Activated CD8-positive, alpha-beta memory T cell treated with anti-CD3 and anti-CD28 coated beads, Interleukin-2, amount 50 U/mL, for 48 hours (primary cell): ENCODE measurements at regions not wholly inside any gene's neighbourhood (a gene's known extent, or its start where the extent isn't known, plus 50 kb on each side); places are given as distances from the start of the nearest gene placed in this dataset.

Source experiments
- DNase-seq: peaks from one replicate; pipeline ENCODE4 v3.0.0-alpha.2; 2020

- no peak for DNase-seq
These were observed 469.2 kb upstream of the TNP1 start for GRCh38 chr2:217329023-217329431.

GRCh38 chr2:217328622-217328978, 468.7 kb upstream of the TNP1 start:
- DNase-seq = no peak

GRCh38 chr2:217327953-217328621, 468.2 kb upstream of the TNP1 start:
- DNase-seq = no peak

- DNase-seq = no peak
These were observed 466.6 kb upstream of the TNP1 start for GRCh38 chr2:217326238-217327022.

GRCh38 chr2:217325816-217326215, 466.0 kb upstream of the TNP1 start:
- DNase-seq = no peak

GRCh38 chr2:217325251-217325650, 465.4 kb upstream of the TNP1 start:
- DNase-seq = no peak

- no peak for DNase-seq
These were observed 456.9 kb upstream of the TNP1 start for GRCh38 chr2:217316743-217317142.

GRCh38 chr2:217314021-217314460, 454.2 kb upstream of the TNP1 start:
- no peak for DNase-seq

GRCh38 chr2:217313386-217313785, 453.5 kb upstream of the TNP1 start:
- no peak for DNase-seq

- no peak for DNase-seq
These were observed 449.2 kb upstream of the TNP1 start for GRCh38 chr2:217309056-217309455.

GRCh38 chr2:217307023-217307422, 447.2 kb upstream of the TNP1 start:
- DNase-seq = no peak

GRCh38 chr2:217305882-217306281, 446.0 kb upstream of the TNP1 start:
- DNase-seq = no peak

GRCh38 chr2:217304582-217304981, 444.7 kb upstream of the TNP1 start:
- DNase-seq = no peak

- DNase-seq = no peak
These were observed 443.0 kb upstream of the TNP1 start for GRCh38 chr2:217302856-217303255.

GRCh38 chr2:217301142-217301925, 441.5 kb upstream of the TNP1 start:
- no peak for DNase-seq

- DNase-seq = no peak
These were observed 439.7 kb upstream of the TNP1 start for GRCh38 chr2:217299590-217299989.

GRCh38 chr2:217297096-217297495, 437.2 kb upstream of the TNP1 start:
- no peak for DNase-seq

GRCh38 chr2:217294818-217295217, 435.0 kb upstream of the TNP1 start:
- DNase-seq = no peak

GRCh38 chr2:217294211-217294610, 434.3 kb upstream of the TNP1 start:
- no peak for DNase-seq

GRCh38 chr2:217293607-217294006, 433.7 kb upstream of the TNP1 start:
- no peak for DNase-seq

- DNase-seq = no peak
These were observed 433.2 kb upstream of the TNP1 start for GRCh38 chr2:217293046-217293445.

- no peak for DNase-seq
These were observed 431.4 kb upstream of the TNP1 start for GRCh38 chr2:217291259-217291658.

- DNase-seq = no peak
These were observed 430.6 kb upstream of the TNP1 start for GRCh38 chr2:217290467-217290866.

- DNase-seq = no peak
These were observed 430.0 kb upstream of the TNP1 start for GRCh38 chr2:217289907-217290280.
